ENCODE measurements at regions not wholly inside any gene's neighbourhood (a gene's known extent, or its start where the extent isn't known, plus 50 kb on each side); places are given as distances from the start of the nearest gene placed in this dataset.

DNA sequence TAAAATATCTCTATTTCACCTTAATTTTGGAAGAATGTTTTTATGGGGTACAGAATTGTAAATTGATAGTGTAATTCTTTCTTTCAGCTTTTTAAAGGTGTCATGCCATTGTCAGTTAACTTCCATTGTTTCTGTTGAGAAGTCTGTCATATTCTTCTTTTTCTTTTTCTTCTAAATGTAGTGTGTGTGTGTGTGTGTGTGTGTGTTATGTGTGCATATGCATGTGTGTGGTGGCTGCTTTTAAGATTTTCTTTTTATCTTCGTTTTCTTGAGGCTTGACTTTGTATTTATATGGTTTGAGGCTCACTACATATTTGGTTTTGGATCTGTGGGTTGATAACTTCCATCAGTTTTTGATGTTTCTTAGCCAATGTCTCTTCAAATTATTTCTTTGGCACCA lies 176.5 kb downstream of the OGFRL1 start:
- no peak for TF ChIP-seq RBAK (tag by site-specific recombination; IDR thresholded peaks at IDR 0.05)
- no peak for TF ChIP-seq ZNF555 (tag by site-specific recombination; conservative IDR thresholded peaks at IDR 0.05)
- TF ChIP-seq, protein P1, sequence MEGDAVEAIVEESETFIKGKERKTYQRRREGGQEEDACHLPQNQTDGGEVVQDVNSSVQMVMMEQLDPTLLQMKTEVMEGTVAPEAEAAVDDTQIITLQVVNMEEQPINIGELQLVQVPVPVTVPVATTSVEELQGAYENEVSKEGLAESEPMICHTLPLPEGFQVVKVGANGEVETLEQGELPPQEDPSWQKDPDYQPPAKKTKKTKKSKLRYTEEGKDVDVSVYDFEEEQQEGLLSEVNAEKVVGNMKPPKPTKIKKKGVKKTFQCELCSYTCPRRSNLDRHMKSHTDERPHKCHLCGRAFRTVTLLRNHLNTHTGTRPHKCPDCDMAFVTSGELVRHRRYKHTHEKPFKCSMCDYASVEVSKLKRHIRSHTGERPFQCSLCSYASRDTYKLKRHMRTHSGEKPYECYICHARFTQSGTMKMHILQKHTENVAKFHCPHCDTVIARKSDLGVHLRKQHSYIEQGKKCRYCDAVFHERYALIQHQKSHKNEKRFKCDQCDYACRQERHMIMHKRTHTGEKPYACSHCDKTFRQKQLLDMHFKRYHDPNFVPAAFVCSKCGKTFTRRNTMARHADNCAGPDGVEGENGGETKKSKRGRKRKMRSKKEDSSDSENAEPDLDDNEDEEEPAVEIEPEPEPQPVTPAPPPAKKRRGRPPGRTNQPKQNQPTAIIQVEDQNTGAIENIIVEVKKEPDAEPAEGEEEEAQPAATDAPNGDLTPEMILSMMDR (tag by site-specific recombination; IDR thresholded peaks at IDR 0.05): no peak
- TF ChIP-seq ZNF350 (tag by site-specific recombination; IDR thresholded peaks at IDR 0.05): no peak
- TF ChIP-seq SCRT1 (tag by site-specific recombination; IDR thresholded peaks at IDR 0.05; ENCODE audit: borderline replicate concordance): no peak
- TF ChIP-seq ZNF274 (IDR thresholded peaks at IDR 0.05; ENCODE audit: low read length): no peak
- no peak for TF ChIP-seq ZNF274 (tag by site-specific recombination; IDR thresholded peaks at IDR 0.05; ENCODE audit: borderline replicate concordance)
- no peak for TF ChIP-seq ZNF223 (tag by site-specific recombination; IDR thresholded peaks at IDR 0.05)
- TF ChIP-seq ZNF112 (tag by site-specific recombination; IDR thresholded peaks at IDR 0.05): no peak
- TF ChIP-seq ZNF423 (tag by site-specific recombination; IDR thresholded peaks at IDR 0.05): no peak
- no peak for TF ChIP-seq ZNF626 (tag by site-specific recombination; IDR thresholded peaks at IDR 0.05)
- TF ChIP-seq, protein P2, sequence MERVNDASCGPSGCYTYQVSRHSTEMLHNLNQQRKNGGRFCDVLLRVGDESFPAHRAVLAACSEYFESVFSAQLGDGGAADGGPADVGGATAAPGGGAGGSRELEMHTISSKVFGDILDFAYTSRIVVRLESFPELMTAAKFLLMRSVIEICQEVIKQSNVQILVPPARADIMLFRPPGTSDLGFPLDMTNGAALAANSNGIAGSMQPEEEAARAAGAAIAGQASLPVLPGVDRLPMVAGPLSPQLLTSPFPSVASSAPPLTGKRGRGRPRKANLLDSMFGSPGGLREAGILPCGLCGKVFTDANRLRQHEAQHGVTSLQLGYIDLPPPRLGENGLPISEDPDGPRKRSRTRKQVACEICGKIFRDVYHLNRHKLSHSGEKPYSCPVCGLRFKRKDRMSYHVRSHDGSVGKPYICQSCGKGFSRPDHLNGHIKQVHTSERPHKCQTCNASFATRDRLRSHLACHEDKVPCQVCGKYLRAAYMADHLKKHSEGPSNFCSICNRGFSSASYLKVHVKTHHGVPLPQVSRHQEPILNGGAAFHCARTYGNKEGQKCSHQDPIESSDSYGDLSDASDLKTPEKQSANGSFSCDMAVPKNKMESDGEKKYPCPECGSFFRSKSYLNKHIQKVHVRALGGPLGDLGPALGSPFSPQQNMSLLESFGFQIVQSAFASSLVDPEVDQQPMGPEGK (tag by site-specific recombination; IDR thresholded peaks at IDR 0.05): no peak
- no peak for TF ChIP-seq YY1 (tag by site-specific recombination; IDR thresholded peaks at IDR 0.05)
